Psoas muscle (tissue), 7 donors: ENCODE measurements at regions not wholly inside any gene's neighbourhood (a gene's known extent, or its start where the extent isn't known, plus 50 kb on each side); places are given as distances from the start of the nearest gene placed in this dataset.
"Not testable (repeated sequence)": the region's sequence is repeated elsewhere in the genome, so short reads cannot be mapped to it uniquely, and the experiment has no call there.

Experiments used
- ATAC-seq, 4 donors: fragments of 200-7000 bp; cut with Tn5 transposase; one replicate each; pipeline ENCODE4 v1.9.1; 2020; ENCODE audit warnings: moderate library complexity in 3 of 4, mild to moderate bottlenecking in 2 of 4
- DNase-seq, 2 donors: peaks; one replicate each; pipeline ENCODE4 v3.0.0-alpha.2; 2020
- H3K27ac ChIP-seq: fragments of 200-600 bp; one replicate; pipeline ENCODE4 v1.8.0; 2022
- H3K27me3 ChIP-seq, 3 donors: fragments of 200-600 bp in 1 of 3; one replicate each; pipeline versions ENCODE4 v1.6.1 to v1.8.0; 2013 to 2022; ENCODE audit warnings: low read length in 2 of 3, mild to moderate bottlenecking in 2 of 3, moderate library complexity in 1 of 3; ENCODE audit not compliant: insufficient read depth in 3 of 3
- H3K36me3 ChIP-seq, 2 donors: fragments of 200-600 bp in 1 of 2; one replicate each; pipeline versions ENCODE4 v1.6.1 to v1.8.0; 2013 to 2022; ENCODE audit warnings: low read depth in 1 of 2, mild to moderate bottlenecking in 1 of 2, moderate library complexity in 1 of 2; ENCODE audit not compliant: insufficient read depth in 1 of 2
- H3K4me1 ChIP-seq: fragments of 200-600 bp; one replicate; pipeline ENCODE4 v1.8.0; 2022
- H3K4me3 ChIP-seq: fragments of 200-600 bp; one replicate; pipeline ENCODE4 v1.8.0; 2022; ENCODE audit warnings: mild to moderate bottlenecking
- H3K9me3 ChIP-seq: fragments of 200-600 bp; one replicate; pipeline ENCODE4 v1.8.0; 2022
- CTCF ChIP-seq: fragments of 200-600 bp; IDR thresholded peaks from one replicate; pipeline ENCODE4 v1.8.0; 2022; ENCODE audit warnings: antibody characterized with exemption
- WGBS, 3 donors: extraction: QIAGEN DNeasy Blood & Tissue Kit; methylation state at CpG; one replicate each; pipeline versions ENCODE4 v1.1.6 to v1.1.7; 2013; 5-methylcytosine and 5-hydroxymethylcytosine counted together
- intact Hi-C, 2 donors: fragments of 100-400 bp; cut with DNase I; formaldehyde crosslinking; loops; one replicate each; pipeline versions ENCODE4 v1.11.0 to v1.14.2; 2022
- donor health status: healthy with polysubstance abuse.
- donor health status: DM: no; HTN: no; CAD: no; lungs with moderate emphysema.
- donor health status: Bipolar disorder and iron deficiency.
- donor health status: healthy.
- donor health status: DM: yes; HTN: yes; CAD: no.
- donor health status: DM: no; HTN: no; CAD: no.
- donor health status: DM: yes; HTN: yes; CAD: no.

GRCh38 chr4:131001371-131001770 is 1905.4 kb downstream of the C4orf33 start:
- Histone ChIP-seq H3K27me3 (no peaks in the 10 kb centered on the region), H3K4me1 (no peaks in the 10 kb centered on the region), H3K9me3 (no peaks in the 10 kb centered on the region), H3K4me3 (no peak overlapping the region), H3K36me3 (no peaks in the 10 kb centered on the region), H3K27ac (no peak overlapping the region)
- intact Hi-C loops: no loop called here
- ATAC-seq (no peak), DNase-seq (no peak)
- no peak for TF ChIP-seq CTCF

- intact Hi-C loops: no loop called here
- no peak overlapping the region for H3K27ac ChIP-seq
These were observed 1906.2 kb downstream of the C4orf33 start for GRCh38 chr4:131002132-131002531.

GRCh38 chr4:131006388-131006787 is 1910.4 kb downstream of the C4orf33 start:
- ATAC-seq: no peak
- TF ChIP-seq CTCF: no peak
- H3K4me1 ChIP-seq: no peaks in the 10 kb centered on the region

More at GRCh38 chr4:131002132-131002531, 1906.2 kb downstream of the C4orf33 start:
- Histone ChIP-seq H3K4me1 (no peaks in the 10 kb centered on the region), H3K36me3 (no peaks in the 10 kb centered on the region), H3K4me3 (no peak overlapping the region), H3K9me3 (no peaks in the 10 kb centered on the region), H3K27me3 (no peaks in the 10 kb centered on the region)
- DNase-seq (no peak), ATAC-seq (no peak)
- 62 to 74% (median 66%) methylated on average over 1 of the region's 1 CpG for WGBS, 3 donors
- no peak for TF ChIP-seq CTCF

GRCh38 chr4:131011961-131012360 is 1916.0 kb downstream of the C4orf33 start:
- intact Hi-C loops, H3K9me3 ChIP-seq: not testable (repeated sequence)

More at GRCh38 chr4:131006388-131006787, 1910.4 kb downstream of the C4orf33 start:
- Histone ChIP-seq H3K27ac (no peak overlapping the region), H3K27me3 (no peaks in the 10 kb centered on the region), H3K36me3 (no peaks in the 10 kb centered on the region), H3K9me3 (no peaks in the 10 kb centered on the region), H3K4me3 (no peak overlapping the region)
- no peak for DNase-seq
- WGBS, 3 donors: 64 to 80% (median 78%) methylated on average over 6 of the region's 6 CpGs
- intact Hi-C loops: no loop called here

GRCh38 chr4:131013226-131013625 is 1917.3 kb downstream of the C4orf33 start:
- H3K27me3 ChIP-seq: no peaks in the 10 kb centered on the region
- H3K4me1 ChIP-seq: no peaks in the 10 kb centered on the region
- no peaks in the 10 kb centered on the region for H3K9me3 ChIP-seq
- H3K36me3 ChIP-seq: no peaks in the 10 kb centered on the region
- no peak for TF ChIP-seq CTCF
- DNase-seq: no peak
- intact Hi-C loops: no loop called here
- H3K4me3 ChIP-seq: no peak overlapping the region
- no peak for ATAC-seq
- H3K27ac ChIP-seq: no peak overlapping the region
- WGBS, 3 donors: 43 to 53% (median 43%) methylated on average over 1 of the region's 1 CpG

More at GRCh38 chr4:131011961-131012360, 1916.0 kb downstream of the C4orf33 start:
- not testable (repeated sequence) for H3K4me3 ChIP-seq, H3K27ac ChIP-seq, H3K36me3 ChIP-seq, H3K4me1 ChIP-seq, DNase-seq, H3K27me3 ChIP-seq, ATAC-seq
- WGBS, 3 donors: 82 to 85% (median 83%) methylated on average over 4 of the region's 4 CpGs
